Activated CD8-positive, alpha-beta T cell treated with anti-CD3 and anti-CD28 coated beads for 36 hours (primary cell): ENCODE measurements at regions not wholly inside any gene's neighbourhood (a gene's known extent, or its start where the extent isn't known, plus 50 kb on each side); places are given as distances from the start of the nearest gene placed in this dataset.
"Not testable (repeated sequence)": the region's sequence is repeated elsewhere in the genome, so short reads cannot be mapped to it uniquely, and the experiment has no call there.

Experiments
- ATAC-seq: fragments of 200-7000 bp; cut with Tn5 transposase; one replicate; pipeline ENCODE4 v1.10.0; 2021; ENCODE audit warnings: mild to moderate bottlenecking, moderate library complexity
- CTCF ChIA-PET: fragments of 350-600 bp; sonication (Branson Sonifier 250); formaldehyde crosslinking; loops from one replicate; lab custom pipeline; 2021; ENCODE audit warnings: antibody characterized with exemption; lab: Charles Lee
- POLR2A ChIA-PET: fragments of 350-600 bp; sonication (Branson Sonifier 250); formaldehyde crosslinking; loops from one replicate; lab custom pipeline; 2021; ENCODE audit warnings: antibody characterized with exemption; lab: Charles Lee
- DNase-seq: peaks from one replicate; pipeline ENCODE4 v3.0.0-alpha.2; 2020
- H3K27ac Mint-ChIP-seq: one replicate; pipeline ENCODE4 v1.8.0; 2021; ENCODE audit warnings: mild to moderate bottlenecking, mixed read lengths
- H3K27me3 Mint-ChIP-seq: one replicate; pipeline ENCODE4 v1.8.0; 2021; ENCODE audit warnings: mixed read lengths
- H3K36me3 Mint-ChIP-seq: one replicate; pipeline ENCODE4 v1.8.0; 2021; ENCODE audit warnings: low read depth, mixed read lengths
- H3K4me1 Mint-ChIP-seq: one replicate; pipeline ENCODE4 v1.8.0; 2021; ENCODE audit warnings: low read depth, mixed read lengths
- H3K4me3 Mint-ChIP-seq: one replicate; pipeline ENCODE4 v1.8.0; 2021; ENCODE audit warnings: mild to moderate bottlenecking, moderate library complexity, mixed read lengths
- H3K9me3 Mint-ChIP-seq: one replicate; pipeline ENCODE4 v1.8.0; 2021; ENCODE audit warnings: mixed read lengths
- intact Hi-C: fragments of 100-400 bp; cut with micrococcal nuclease; formaldehyde crosslinking; loops from one replicate; pipeline ENCODE4 v1.10.0; 2022
- TF ChIP-seq, protein P1 (sequence below): fragments of 200-600 bp; IDR thresholded peaks from one replicate; pipeline ENCODE4 v1.8.0; 2022; ENCODE audit warnings: antibody characterized with exemption, mild to moderate bottlenecking

DNA sequence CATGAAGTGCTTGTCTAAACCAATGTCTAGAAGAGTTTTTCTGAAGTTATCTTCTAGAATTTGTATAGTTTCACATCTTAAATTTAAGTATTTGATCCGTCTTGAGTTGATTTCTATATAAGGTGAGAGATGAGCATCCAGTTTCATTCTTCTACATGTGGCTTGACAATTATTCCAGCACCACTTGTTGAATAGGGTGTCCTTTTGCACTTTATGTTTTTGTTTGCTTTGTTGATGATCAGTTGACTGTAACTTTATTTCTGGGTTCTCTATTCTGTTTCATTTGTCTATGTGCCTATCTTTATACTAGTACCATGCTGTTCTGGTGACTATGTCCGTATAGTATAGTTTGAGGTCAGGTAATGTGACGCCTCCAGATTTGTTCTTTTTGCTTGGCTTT is 426.6 kb upstream of the CHRM2 start:
- ChIA-PET POLR2A (no interaction called here), CTCF (no interaction called here)
- DNase-seq (no peak), ATAC-seq (no peak)
- Mint-ChIP-seq H3K4me3 (no peak overlapping the region), H3K27me3 (no peaks in the 10 kb centered on the region), H3K27ac (no peak overlapping the region), H3K4me1 (no peaks in the 10 kb centered on the region), H3K9me3 (peaks cover 15% of the 10 kb centered on the region), H3K36me3 (no peaks in the 10 kb centered on the region)
- TF ChIP-seq, protein P1, sequence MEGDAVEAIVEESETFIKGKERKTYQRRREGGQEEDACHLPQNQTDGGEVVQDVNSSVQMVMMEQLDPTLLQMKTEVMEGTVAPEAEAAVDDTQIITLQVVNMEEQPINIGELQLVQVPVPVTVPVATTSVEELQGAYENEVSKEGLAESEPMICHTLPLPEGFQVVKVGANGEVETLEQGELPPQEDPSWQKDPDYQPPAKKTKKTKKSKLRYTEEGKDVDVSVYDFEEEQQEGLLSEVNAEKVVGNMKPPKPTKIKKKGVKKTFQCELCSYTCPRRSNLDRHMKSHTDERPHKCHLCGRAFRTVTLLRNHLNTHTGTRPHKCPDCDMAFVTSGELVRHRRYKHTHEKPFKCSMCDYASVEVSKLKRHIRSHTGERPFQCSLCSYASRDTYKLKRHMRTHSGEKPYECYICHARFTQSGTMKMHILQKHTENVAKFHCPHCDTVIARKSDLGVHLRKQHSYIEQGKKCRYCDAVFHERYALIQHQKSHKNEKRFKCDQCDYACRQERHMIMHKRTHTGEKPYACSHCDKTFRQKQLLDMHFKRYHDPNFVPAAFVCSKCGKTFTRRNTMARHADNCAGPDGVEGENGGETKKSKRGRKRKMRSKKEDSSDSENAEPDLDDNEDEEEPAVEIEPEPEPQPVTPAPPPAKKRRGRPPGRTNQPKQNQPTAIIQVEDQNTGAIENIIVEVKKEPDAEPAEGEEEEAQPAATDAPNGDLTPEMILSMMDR: no peak
- intact Hi-C loops: no loop called here

DNA sequence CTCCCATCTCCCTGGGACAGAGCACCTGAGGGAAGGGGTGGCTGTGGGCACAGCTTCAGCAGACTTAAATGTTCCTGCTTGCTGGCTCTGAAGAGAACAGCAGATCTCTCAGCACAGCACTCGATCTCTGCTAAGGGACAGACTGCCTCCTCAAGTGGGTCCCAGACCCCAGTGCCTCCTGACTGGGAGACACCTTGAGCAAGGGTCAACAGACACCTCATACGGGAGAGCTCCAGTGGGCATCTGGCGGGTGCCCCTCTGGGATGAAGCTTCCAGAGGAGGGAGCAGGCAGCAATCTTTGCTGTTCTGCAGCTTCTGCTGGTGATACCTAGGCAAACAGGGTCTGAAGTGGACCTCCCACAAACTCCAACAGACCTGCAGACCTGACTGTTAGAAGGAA is 436.7 kb upstream of the CHRM2 start:
- POLR2A ChIA-PET, H3K4me1 Mint-ChIP-seq, H3K4me3 Mint-ChIP-seq, H3K9me3 Mint-ChIP-seq, H3K36me3 Mint-ChIP-seq, intact Hi-C loops, DNase-seq, CTCF ChIA-PET, ATAC-seq, H3K27ac Mint-ChIP-seq, H3K27me3 Mint-ChIP-seq: not testable (repeated sequence)

DNA sequence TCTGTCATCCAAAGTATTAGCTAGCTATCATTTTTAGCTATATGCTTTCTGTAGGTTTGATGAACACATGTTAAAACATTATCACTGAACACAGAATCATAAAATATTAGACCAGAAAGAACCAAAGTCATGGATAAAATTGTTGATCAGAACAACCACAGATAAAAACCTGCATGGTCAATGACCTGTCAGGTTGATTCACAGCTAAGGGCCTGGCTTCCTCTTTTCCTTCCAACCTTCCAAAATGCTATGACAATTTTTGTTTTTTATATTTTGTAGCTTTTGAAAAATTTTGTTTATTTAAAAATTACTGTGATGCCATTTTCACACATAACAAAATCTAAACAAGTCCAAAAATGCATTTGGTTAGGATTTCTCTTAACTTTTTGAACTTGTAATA is 444.4 kb upstream of the CHRM2 start:
- Mint-ChIP-seq H3K36me3 (no peaks in the 10 kb centered on the region), H3K4me3 (no peak overlapping the region), H3K27ac (no peak overlapping the region), H3K4me1 (no peaks in the 10 kb centered on the region), H3K27me3 (no peaks in the 10 kb centered on the region), H3K9me3 (no peaks in the 10 kb centered on the region)
- ChIA-PET CTCF (no interaction called here), POLR2A (no interaction called here)
- no peak for ATAC-seq
- DNase-seq: no peak
- TF ChIP-seq, protein P1: no peak
- intact Hi-C loops: no loop called here

DNA sequence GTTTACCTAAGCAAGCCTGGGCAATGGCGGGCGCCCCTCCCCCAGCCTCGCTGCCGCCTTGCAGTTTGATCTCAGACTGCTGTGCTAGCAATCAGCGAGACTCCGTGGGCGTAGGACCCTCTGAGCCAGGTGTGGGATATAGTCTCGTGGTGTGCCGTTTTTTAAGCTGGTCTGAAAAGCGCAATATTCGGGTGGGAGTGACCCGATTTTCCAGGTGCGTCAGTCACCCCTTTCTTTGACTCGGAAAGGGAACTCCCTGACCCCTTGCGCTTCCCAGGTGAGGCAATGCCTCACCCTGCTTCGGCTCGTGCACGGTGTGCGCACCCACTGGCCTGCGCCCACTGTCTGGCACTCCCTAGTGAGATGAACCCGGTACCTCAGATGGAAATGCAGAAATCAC is 442.6 kb upstream of the MTPN start:
- H3K36me3 Mint-ChIP-seq, DNase-seq, H3K9me3 Mint-ChIP-seq, CTCF ChIA-PET, H3K4me3 Mint-ChIP-seq, H3K27ac Mint-ChIP-seq, H3K4me1 Mint-ChIP-seq, intact Hi-C loops, ATAC-seq, H3K27me3 Mint-ChIP-seq, POLR2A ChIA-PET: not testable (repeated sequence)

DNA sequence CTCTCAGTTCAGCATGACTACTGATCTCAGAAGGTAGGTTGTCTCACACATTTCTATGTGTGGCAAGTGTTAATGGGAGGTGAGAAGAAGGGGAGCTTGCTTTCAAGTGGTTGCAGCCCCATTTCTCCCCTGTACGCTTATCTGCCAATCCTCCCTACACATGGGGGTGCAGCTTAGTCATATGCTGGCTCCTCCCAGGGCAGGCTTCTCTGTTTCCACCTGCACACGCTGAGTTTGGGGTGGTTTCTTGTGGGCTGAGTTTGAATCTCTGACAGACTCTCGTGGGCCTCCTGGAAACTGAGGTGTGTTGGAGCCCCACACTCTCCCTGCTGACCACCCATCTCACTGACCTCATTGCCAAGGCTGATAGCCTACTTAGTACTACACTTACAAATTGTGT is 435.8 kb upstream of the MTPN start:
- intact Hi-C loops: no loop called here
- ChIA-PET CTCF (no interaction called here), POLR2A (no interaction called here)
- no peak for DNase-seq
- TF ChIP-seq, protein P1: no peak
- Mint-ChIP-seq H3K9me3 (no peaks in the 10 kb centered on the region), H3K4me3 (no peak overlapping the region), H3K27me3 (peaks cover 1% of the 10 kb centered on the region), H3K36me3 (no peaks in the 10 kb centered on the region), H3K27ac (no peak overlapping the region), H3K4me1 (no peaks in the 10 kb centered on the region)
- ATAC-seq: no peak

DNA sequence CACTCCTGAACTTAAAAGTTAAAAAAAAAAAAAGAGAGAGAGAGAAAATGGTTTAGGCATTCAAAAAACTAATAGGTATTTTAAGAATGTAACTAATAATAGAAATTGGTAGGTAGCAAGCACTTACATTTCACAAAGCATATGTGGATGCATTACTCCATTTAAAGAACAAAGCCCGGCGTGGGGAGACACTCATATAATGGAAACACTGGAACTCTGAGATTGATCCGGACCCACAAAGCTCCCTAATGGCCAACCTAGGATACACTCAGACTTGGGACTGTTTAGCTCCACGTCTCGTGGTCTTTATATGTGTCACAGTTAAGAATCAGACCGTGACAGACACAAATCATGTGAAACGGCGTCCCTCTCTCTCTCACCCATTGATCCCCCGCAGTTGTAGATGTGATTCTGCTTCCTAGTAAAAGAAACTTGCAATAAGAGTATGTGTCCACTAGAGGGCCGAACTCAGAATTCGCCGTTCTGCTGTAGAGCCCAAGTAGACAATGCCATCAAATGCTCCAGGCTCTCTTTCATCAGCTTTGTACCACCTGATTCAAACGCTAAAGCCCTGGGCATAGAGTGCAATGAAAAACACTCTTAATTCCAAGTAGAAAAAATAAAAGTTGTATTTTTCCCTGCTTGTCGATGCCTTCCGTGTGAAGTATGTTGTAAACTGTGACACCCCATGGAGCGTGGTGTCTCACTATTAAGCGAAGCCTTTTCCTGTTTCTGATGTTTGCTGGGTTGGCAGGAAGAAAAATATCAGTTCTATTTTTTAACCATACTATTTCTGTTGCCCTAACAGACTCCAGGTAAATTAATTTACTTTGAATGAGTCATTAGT is 429.0 kb upstream of the MTPN start:
- TF ChIP-seq, protein P1: peak; percentile 72
- intact Hi-C loops: no loop called here
- ChIA-PET POLR2A (no interaction called here), CTCF (interaction anchor here (0.8 to 1.2 kb wide), 4 partner anchors 16 to 1049 kb away, joined by 3 read pairs; no protein-coding TSS in a partner anchor)
- no peaks in the 10 kb centered on the region for H3K9me3 Mint-ChIP-seq
- H3K4me1 Mint-ChIP-seq: no peaks in the 10 kb centered on the region
- peaks cover 1% of the 10 kb centered on the region for H3K27me3 Mint-ChIP-seq
- H3K4me3 Mint-ChIP-seq: no peak overlapping the region
- DNase-seq: peak; percentile 25
- no peak overlapping the region for H3K27ac Mint-ChIP-seq
- ATAC-seq: peak; percentile 82
- no peaks in the 10 kb centered on the region for H3K36me3 Mint-ChIP-seq
